DLD1 (cell line): ENCODE measurements at regions not wholly inside any gene's neighbourhood (a gene's known extent, or its start where the extent isn't known, plus 50 kb on each side); places are given as distances from the start of the nearest gene placed in this dataset.
"Not testable (repeated sequence)": the region's sequence is repeated elsewhere in the genome, so short reads cannot be mapped to it uniquely, and the experiment has no call there.

Experiments used
- in situ Hi-C: cut with HindIII; loops from 2 replicates; pipeline ENCODE4 v1.10.0; 2017; ENCODE audit warnings: low sequenced_read_pairs

- in situ Hi-C loops: no loop called here
These were observed 387.5 kb downstream of the KCNA4 start for GRCh38 chr11:29629286-29629685.

DNA sequence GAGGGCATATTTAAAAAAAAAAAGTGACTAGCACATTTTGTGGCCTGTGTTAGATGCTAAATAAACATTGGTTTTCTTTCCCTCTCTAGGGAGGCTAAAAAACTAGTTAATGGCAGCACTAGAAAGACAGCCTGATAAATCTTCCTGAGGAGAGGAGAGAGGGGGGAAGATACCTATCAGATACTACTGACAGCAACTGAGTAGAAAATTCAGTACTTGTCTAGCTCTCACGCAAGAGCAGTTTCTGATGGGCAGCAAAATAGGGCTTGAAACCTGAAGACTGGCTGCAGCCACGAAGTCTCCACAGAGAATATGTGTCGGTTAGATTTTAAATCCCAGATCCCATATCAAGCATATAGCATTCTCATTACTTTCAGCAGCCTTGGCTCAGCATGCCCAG, 388.2 kb downstream of the KCNA4 start:
- in situ Hi-C loops: no loop called here

GRCh38 chr11:29627541-29627940, 389.3 kb downstream of the KCNA4 start:
- in situ Hi-C loops: no loop called here

DNA sequence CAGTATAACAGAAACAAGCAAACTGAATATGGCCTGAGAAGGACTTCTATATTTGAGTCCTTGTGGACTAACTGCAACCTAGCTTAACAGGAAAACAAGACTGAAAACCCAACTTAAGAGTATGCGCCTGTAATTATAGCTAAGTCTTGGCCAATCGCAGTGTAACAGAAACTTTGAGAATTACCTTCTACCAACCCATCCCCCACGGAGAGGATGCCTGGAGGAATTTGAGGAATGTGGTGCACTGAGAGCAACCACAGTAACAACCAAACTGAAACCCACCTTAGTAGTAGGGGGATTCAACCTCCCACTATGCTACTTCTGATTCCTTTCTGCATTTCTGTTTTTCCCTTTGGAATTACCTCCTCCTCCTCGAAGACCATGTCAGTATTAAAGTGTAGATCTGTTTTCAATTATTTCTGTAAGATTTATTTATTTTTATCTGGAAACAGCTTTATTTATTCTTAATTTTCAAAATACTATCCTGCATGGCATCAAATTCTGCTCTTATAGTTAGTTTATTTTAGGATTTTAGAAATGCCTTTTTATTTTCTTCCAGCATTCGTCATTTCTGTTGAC, 393.6 kb downstream of the KCNA4 start:
- in situ Hi-C loops: no loop called here

DNA sequence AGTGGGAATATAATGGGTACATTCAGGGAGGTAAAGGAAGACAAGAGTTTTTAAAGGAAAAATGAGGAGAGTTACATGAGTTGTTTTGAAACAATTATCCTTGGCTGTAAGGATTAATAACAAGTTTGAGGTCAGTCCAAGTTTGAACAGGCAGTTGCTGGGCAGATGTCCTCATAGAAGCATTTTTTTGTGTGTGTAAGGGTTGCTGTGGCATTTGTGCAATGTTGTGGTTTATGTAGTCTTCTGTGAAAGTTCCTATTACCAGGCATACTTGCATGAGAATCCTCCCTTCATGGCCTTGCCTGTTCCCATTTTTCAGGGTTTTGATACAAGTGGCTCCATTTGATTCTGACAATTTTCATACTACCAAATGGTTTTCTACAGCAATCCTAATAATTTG, 400.2 kb downstream of the KCNA4 start:
- in situ Hi-C loops: no loop called here

DNA sequence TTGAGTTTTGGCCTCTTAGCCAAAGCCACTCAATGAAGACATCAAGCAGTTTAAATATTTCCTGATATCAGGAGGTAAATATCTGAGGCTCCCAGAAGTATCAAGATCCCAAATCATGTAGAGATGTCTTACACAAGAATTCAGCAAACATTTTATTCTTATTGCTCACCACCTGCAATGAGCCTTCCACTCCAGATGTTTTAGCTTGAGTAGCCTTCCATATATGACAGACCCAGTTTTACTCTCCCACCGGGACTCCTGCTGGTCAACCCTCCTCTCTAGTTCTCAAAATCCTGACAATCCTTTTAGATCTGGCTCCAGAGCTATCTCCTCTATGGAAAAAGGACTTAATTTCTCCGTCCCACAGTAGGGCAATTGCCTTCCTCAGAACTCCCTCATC, 404.4 kb downstream of the KCNA4 start:
- in situ Hi-C loops: no loop called here

GRCh38 chr11:29606330-29607031, 410.3 kb downstream of the KCNA4 start:
- in situ Hi-C loops: no loop called here

GRCh38 chr11:29600151-29600575, 416.7 kb downstream of the KCNA4 start:
- in situ Hi-C loops: not testable (repeated sequence)

GRCh38 chr11:29584342-29584741, 432.5 kb downstream of the KCNA4 start:
- in situ Hi-C loops: no loop called here

GRCh38 chr11:29578806-29579205, 438.0 kb downstream of the KCNA4 start:
- in situ Hi-C loops: no loop called here

DNA sequence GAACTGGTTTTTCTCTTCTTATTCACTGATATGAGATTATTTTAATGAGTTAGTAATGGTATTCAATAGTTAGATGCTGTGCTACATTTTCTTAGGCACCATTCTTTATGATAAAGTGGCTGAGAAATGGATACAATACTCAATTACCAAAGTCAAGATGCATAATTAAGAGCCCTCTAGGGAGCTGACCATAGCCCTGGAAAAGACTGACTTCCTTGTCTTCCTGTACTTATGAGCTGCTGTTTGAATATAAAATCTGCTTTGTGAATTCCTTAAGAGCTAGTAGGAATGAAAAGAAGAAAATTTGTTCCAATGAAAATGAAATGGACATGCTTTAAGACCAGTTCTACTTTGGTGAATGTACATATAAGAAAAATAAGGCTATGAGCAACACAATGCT, 452.3 kb downstream of the KCNA4 start:
- in situ Hi-C loops: no loop called here

- in situ Hi-C loops: no loop called here
These were observed 454.6 kb downstream of the KCNA4 start for GRCh38 chr11:29562183-29562582.

GRCh38 chr11:29553990-29554389, 462.8 kb downstream of the KCNA4 start:
- in situ Hi-C loops: no loop called here

DNA sequence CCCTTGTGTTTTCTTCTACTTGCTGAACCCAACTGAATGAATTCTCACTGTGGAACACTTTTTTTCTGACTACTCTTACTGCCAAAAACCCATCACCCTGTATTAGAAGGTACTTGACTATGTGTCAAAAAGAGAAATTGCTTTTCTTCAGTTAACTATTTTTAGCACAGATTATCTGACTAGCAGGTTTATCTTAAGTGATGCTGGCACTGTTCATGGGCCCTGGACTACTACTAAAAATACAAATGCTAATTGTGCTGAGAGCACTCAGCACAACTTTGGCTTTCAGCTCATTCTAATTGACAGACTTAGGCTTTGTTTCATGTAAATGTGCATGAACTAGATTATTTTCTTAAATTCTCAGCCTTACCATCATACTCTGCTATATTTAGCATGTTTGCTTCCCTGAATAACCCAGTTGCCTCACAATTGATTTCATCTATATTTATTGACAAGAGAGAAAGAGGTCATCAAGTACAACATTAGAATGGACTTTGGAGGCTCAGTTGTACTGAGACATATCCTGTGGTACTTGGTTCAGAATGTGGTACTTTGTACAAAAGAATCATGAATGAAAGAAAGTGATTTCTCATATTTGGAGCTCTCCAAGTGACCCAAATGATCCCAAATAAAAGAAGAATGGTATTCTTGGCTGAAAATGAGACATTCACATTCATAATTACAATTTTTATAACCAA, 478.3 kb downstream of the KCNA4 start:
- in situ Hi-C loops: no loop called here

DNA sequence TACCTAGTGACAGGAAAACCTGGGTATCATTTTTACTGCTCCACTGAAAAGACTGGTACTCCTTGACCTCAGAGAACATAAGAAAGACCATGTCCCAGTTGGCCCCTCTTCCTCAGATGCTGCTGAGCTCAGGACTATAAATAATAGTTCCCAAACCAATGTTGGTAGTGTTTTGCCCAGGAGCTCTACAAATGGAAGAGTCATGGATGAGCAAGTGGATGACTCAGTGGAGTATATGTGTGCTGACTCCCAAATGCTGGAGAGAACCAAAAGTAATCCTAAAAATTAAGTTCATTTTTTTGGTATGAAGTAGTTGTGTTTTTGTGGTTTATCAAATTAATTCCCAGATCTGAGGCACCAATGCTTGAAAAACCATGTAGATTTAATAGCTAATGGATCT, 482.0 kb downstream of the KCNA4 start:
- in situ Hi-C loops: no loop called here

DNA sequence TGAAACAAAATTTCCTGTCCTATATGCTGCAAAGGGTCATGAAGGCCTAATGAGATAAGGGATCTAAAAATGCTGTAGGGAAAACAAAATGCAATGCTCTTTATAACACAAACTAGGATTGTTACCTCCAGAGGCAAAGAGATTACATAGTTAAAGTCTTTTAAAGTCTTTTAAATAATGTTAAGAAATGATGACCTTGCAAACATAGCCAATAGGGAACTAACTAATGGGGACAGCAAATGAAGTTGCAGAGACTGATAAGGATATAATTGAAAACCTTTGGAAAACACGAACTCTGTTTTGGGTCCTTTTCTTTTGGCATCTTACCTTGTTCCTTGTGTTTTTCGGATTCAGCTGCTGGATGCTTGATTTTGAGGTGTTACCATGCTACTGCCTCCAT, 485.9 kb downstream of the KCNA4 start:
- in situ Hi-C loops: no loop called here

DNA sequence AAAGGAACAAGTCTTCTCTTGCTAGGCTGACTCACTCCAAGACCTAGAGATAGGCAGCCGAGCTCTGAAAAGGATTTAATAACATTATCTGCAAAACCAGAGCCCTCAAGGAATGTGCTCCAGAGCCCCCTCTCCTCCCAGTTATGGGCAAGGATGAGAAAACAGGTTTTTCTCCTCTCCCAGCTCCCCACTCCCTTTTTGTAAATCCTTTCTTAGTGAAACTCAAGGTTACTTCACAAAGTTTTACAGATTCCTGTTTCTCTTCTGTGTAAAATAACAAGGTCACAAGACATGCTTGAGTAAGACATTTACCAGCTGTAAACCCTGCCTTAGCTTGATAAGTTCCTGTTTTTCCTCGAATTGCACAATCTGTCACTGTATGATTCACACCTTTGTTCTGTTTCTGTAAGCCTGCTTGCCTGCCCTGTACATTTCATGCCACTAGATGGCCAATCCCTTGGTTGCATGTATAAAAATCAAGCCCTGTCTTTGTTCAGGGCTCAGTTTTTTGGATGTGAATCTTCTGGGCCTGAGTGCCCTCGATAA, 489.4 kb downstream of the KCNA4 start:
- in situ Hi-C loops: no loop called here

- in situ Hi-C loops: no loop called here
These were observed 498.2 kb downstream of the KCNA4 start for GRCh38 chr11:29518389-29519174.

- in situ Hi-C loops: no loop called here
These were observed 505.4 kb downstream of the KCNA4 start for GRCh38 chr11:29511394-29511793.

DNA sequence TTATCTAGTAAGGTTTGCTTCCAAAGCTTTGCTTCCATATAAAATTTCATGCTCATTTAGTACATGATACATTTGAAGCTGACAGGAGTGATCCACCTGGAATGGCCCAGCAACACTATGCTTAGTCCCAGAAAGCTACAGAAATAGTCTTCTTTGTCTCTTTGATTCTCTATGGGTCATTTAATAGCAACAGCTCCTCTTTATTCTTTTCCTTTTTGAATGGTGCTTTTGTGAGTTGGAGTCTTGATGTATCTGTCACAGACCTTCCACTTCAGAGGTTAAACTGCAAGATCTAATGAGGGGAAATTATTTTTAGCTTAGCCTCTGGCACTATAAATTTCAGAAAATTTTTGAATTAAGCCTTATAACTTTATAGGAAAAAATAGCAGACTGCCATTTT, 509.5 kb downstream of the KCNA4 start:
- in situ Hi-C loops: no loop called here

- in situ Hi-C loops: no loop called here
These were observed 521.2 kb downstream of the KCNA4 start for GRCh38 chr11:29495676-29496075.
